B cell (primary cell): ENCODE measurements at regions not wholly inside any gene's neighbourhood (a gene's known extent, or its start where the extent isn't known, plus 50 kb on each side); places are given as distances from the start of the nearest gene placed in this dataset.

ENCODE experiments used
- CTCF ChIP-seq: fragments of 200-600 bp; IDR thresholded peaks from one replicate; pipeline ENCODE4 v1.8.0; 2022; ENCODE audit warnings: antibody characterized with exemption, mild to moderate bottlenecking
- EZH2 ChIP-seq: IDR thresholded peaks from 2 replicates; pipeline ENCODE4 v1.6.1; 2012; ENCODE audit warnings: borderline replicate concordance, low read depth, mild to moderate bottlenecking, moderate library complexity, low read length; ENCODE audit not compliant: insufficient read depth, poor library complexity, severe bottlenecking

- TF ChIP-seq CTCF (no peak), EZH2 (no peak)
Observed at GRCh38 chr4:183846951-183847350, 58.2 kb upstream of the STOX2 start.
